NB4 (cell line): ENCODE measurements at regions not wholly inside any gene's neighbourhood (a gene's known extent, or its start where the extent isn't known, plus 50 kb on each side); places are given as distances from the start of the nearest gene placed in this dataset.

ENCODE experiments used
- TF ChIP-seq, protein P1 (sequence below): IDR thresholded peaks from one replicate; pipeline ENCODE4 v1.5.1; 2012; ENCODE audit warnings: low read depth, low read length
- TF ChIP-seq, protein P2 (sequence below): IDR thresholded peaks from 2 replicates; pipeline ENCODE4 v1.6.1; 2011; ENCODE audit warnings: low read depth, low read length

DNA sequence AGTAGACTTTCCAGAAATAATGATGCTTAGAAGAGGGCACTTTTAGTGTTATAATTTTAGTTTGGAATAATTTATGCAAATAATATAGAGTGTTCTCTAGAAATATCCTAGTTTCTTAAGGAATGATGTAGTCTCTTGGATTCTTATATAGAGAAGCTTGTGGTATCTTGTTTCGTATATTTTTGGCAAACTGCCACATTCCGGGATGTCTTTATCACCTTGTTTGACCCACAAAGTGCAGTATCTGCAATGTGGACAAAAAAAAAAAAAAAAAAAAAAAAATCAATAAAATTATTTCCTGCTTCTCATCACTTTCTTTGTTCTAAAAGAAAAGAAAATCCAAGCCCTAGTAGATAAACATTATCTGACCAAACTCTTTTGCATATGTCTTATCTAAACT, 1577.7 kb upstream of the TENM3 start:
- TF ChIP-seq, protein P1, sequence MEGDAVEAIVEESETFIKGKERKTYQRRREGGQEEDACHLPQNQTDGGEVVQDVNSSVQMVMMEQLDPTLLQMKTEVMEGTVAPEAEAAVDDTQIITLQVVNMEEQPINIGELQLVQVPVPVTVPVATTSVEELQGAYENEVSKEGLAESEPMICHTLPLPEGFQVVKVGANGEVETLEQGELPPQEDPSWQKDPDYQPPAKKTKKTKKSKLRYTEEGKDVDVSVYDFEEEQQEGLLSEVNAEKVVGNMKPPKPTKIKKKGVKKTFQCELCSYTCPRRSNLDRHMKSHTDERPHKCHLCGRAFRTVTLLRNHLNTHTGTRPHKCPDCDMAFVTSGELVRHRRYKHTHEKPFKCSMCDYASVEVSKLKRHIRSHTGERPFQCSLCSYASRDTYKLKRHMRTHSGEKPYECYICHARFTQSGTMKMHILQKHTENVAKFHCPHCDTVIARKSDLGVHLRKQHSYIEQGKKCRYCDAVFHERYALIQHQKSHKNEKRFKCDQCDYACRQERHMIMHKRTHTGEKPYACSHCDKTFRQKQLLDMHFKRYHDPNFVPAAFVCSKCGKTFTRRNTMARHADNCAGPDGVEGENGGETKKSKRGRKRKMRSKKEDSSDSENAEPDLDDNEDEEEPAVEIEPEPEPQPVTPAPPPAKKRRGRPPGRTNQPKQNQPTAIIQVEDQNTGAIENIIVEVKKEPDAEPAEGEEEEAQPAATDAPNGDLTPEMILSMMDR, result no peak
- TF ChIP-seq, protein P2, sequence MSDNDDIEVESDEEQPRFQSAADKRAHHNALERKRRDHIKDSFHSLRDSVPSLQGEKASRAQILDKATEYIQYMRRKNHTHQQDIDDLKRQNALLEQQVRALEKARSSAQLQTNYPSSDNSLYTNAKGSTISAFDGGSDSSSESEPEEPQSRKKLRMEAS, result no peak
